D721Med (cell line): ENCODE measurements at regions not wholly inside any gene's neighbourhood (a gene's known extent, or its start where the extent isn't known, plus 50 kb on each side); places are given as distances from the start of the nearest gene placed in this dataset.

Experiments used
- DNase-seq: peaks from one replicate; pipeline ENCODE4 v3.0.0; 2011; ENCODE audit warnings: low spot score; ENCODE audit not compliant: insufficient read length
- FAIRE-seq: peaks from 2 replicates; lab custom pipeline; 2011; peaks lifted over from hg19 to GRCh38; lab: Jason Lieb, UNC
- CTCF ChIP-seq: IDR thresholded peaks from 2 replicates; pipeline ENCODE4 v1.5.1; 2012; ENCODE audit warnings: mild to moderate bottlenecking, control low read depth; ENCODE audit not compliant: insufficient read depth; ENCODE audit errors: missing control alignments

- no peak for DNase-seq
- no peak for TF ChIP-seq CTCF
Observed at GRCh38 chr3:140816372-140817195, 125.1 kb upstream of the SLC25A36 start.

GRCh38 chr3:140821493-140821892 is 120.1 kb upstream of the SLC25A36 start:
- TF ChIP-seq CTCF, result no peak
- DNase-seq (no peak), FAIRE-seq (no peak)

More at GRCh38 chr3:140816372-140817195, 125.1 kb upstream of the SLC25A36 start:
- no peak for FAIRE-seq

GRCh38 chr3:140822401-140823047 is 119.1 kb upstream of the SLC25A36 start:
- FAIRE-seq (no peak), DNase-seq (no peak)

GRCh38 chr3:140823106-140823505 is 118.5 kb upstream of the SLC25A36 start:
- TF ChIP-seq CTCF, result no peak
- FAIRE-seq (no peak), DNase-seq (no peak)

More at GRCh38 chr3:140822401-140823047, 119.1 kb upstream of the SLC25A36 start:
- TF ChIP-seq CTCF, result no peak

GRCh38 chr3:140827894-140828293 is 113.7 kb upstream of the SLC25A36 start:
- DNase-seq (no peak), FAIRE-seq (no peak)
- TF ChIP-seq CTCF, result no peak

GRCh38 chr3:140828585-140828984 is 113.1 kb upstream of the SLC25A36 start:
- no peak for TF ChIP-seq CTCF
- DNase-seq (no peak), FAIRE-seq (no peak)

- TF ChIP-seq CTCF, result no peak
- FAIRE-seq (no peak), DNase-seq (no peak)
Observed at GRCh38 chr3:140829796-140830195, 111.8 kb upstream of the SLC25A36 start.
